Uterus (tissue), 2 donors: ENCODE measurements at regions not wholly inside any gene's neighbourhood (a gene's known extent, or its start where the extent isn't known, plus 50 kb on each side); places are given as distances from the start of the nearest gene placed in this dataset.
"Not testable (repeated sequence)": the region's sequence is repeated elsewhere in the genome, so short reads cannot be mapped to it uniquely, and the experiment has no call there.

Experiments used
- CTCF ChIP-seq, 4 experiments: fragments of 200-600 bp in 2 of 4; fragments of 450-650 bp in 2 of 4; sonication (generic) in 2 of 4; IDR thresholded peaks; one replicate each; pipeline ENCODE4 v1.5.1; 2016 to 2019; ENCODE audit warnings: antibody characterized with exemption in 4 of 4, mild to moderate bottlenecking in 2 of 4, moderate library complexity in 1 of 4
- POLR2A ChIP-seq, 2 donors: fragments of 450-650 bp; IDR thresholded peaks; one replicate each; pipeline ENCODE4 v1.6.1; 2016; ENCODE audit warnings: antibody characterized with exemption in 2 of 2, mild to moderate bottlenecking in 1 of 2, moderate library complexity in 1 of 2

GRCh38 chr21:31511999-31512398 lies 147.5 kb upstream of the SOD1 start:
- TF ChIP-seq CTCF, POLR2A (IDR thresholded peaks at IDR 0.05): not testable (repeated sequence)
